RWPE1 (cell line): ENCODE measurements at regions not wholly inside any gene's neighbourhood (a gene's known extent, or its start where the extent isn't known, plus 50 kb on each side); places are given as distances from the start of the nearest gene placed in this dataset.
"Not testable (repeated sequence)": the region's sequence is repeated elsewhere in the genome, so short reads cannot be mapped to it uniquely, and the experiment has no call there.

Experiments used
- CTCF ChIA-PET: fragments of 350-600 bp; sonication (Branson Sonifier 250); formaldehyde crosslinking; extraction: SDS; loops from one replicate; lab custom pipeline; 2021; lab: Yijun Ruan, JAX
- POLR2A ChIA-PET: fragments of 400-600 bp; formaldehyde crosslinking; extraction: SDS; loops from one replicate; lab custom pipeline; 2020; ENCODE audit warnings: antibody characterized with exemption; ENCODE audit not compliant: low non-redundant PET; lab: Yijun Ruan, JAX
- DNase-seq: peaks from one replicate; pipeline ENCODE4 v3.0.0; 2012; ENCODE audit warnings: low spot score
- H3K27ac ChIP-seq: fragments of 450-650 bp; 2 replicates; pipeline ENCODE4 v1.5.1; 2017
- TF ChIP-seq, protein P1 (sequence below): fragments of 450-650 bp; conservative IDR thresholded peaks from 2 replicates; pipeline ENCODE4 v1.5.1; 2017; ENCODE audit warnings: low read depth, mild to moderate bottlenecking

DNA sequence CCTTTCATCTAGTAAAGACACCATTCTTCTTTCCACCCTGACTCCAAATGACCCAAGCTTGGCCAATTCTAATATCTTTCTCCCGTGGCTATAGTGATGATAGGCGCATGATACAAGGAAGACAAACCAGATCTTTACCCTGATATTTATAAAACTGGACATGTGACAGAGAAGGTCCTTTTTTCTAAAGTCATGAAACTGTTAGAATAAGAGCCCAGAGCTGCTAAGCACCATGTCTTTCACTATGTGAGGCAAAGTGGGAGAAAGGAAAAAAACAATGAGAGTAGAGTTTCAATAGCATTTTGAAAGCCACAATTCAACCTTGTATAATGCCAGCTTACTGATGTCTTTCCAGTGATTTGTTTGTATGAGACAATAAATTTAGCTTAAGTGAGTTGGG, 212.4 kb downstream of the RASSF9 start:
- POLR2A ChIA-PET, result no interaction called here
- no peak overlapping the region for H3K27ac ChIP-seq
- CTCF ChIA-PET, result no interaction called here
- TF ChIP-seq, protein P1, sequence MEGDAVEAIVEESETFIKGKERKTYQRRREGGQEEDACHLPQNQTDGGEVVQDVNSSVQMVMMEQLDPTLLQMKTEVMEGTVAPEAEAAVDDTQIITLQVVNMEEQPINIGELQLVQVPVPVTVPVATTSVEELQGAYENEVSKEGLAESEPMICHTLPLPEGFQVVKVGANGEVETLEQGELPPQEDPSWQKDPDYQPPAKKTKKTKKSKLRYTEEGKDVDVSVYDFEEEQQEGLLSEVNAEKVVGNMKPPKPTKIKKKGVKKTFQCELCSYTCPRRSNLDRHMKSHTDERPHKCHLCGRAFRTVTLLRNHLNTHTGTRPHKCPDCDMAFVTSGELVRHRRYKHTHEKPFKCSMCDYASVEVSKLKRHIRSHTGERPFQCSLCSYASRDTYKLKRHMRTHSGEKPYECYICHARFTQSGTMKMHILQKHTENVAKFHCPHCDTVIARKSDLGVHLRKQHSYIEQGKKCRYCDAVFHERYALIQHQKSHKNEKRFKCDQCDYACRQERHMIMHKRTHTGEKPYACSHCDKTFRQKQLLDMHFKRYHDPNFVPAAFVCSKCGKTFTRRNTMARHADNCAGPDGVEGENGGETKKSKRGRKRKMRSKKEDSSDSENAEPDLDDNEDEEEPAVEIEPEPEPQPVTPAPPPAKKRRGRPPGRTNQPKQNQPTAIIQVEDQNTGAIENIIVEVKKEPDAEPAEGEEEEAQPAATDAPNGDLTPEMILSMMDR, result no peak
- DNase-seq, result no peak

DNA sequence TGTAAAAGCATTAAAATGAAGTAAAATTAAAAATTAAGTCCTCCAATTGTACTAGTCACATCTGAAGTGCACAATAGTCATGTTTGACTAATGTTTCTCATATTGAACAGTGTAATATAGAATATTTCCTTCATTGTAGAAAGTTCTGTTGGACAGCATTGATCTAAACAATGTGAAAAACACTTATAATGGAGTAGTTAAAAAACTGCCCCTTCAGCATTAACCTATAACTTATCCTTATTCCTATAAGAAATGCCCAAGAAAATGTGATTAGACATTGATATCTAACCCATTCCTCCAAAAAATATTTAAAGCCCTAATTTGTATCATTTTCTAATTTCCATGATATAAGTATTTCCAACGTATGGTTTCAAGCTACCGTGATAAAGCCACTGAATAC, 210.7 kb downstream of the RASSF9 start:
- ChIA-PET CTCF (no interaction called here), POLR2A (no interaction called here)
- DNase-seq, result no peak
- TF ChIP-seq, protein P1, result no peak
- no peak overlapping the region for H3K27ac ChIP-seq

DNA sequence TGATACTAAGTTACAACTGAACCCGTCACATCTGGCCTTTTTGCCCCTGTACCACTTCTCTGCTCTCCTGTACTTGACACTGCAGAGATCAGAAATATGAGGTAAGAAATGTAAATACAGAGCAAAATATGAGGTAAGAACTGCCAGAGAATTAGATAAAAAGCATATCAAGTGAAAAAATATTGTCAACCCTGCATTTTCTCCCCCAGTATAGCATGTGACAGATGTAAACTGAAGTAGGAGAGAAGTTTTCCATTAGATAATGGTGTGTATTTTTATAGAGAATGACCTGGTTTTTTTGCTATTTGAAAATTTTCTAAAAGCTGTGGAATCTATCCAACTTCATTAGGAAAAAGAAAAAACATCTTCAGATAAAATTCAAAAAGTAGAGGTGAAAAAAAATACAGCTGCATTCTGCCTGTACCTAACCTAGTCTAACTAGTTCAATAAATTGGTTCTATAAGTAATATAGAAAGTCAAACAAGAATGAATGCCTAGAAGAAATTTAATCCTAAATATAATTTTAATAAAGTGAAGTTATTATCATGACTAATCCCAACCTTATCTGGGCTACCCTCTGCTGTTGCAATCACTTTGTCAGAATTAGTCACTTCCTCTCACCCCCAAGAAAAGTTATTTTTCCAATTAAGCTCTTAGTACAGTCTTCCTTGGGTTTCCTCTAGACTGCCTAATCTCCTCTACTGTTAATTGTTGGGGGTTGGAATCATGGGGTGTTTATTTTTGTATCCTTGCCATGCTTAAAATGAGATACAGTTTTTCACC, 210.0 kb downstream of the RASSF9 start:
- peak overlapping the region; percentile 62; the same call in 1 of the 2 replicates for H3K27ac ChIP-seq
- DNase-seq, result peak; percentile 88
- ChIA-PET POLR2A (no interaction called here), CTCF (interaction anchor here (0.6 to 1.0 kb wide), 3 partner anchors 9 to 215 kb away, joined by 3 read pairs; no protein-coding TSS in a partner anchor)
- TF ChIP-seq, protein P1, result no peak

DNA sequence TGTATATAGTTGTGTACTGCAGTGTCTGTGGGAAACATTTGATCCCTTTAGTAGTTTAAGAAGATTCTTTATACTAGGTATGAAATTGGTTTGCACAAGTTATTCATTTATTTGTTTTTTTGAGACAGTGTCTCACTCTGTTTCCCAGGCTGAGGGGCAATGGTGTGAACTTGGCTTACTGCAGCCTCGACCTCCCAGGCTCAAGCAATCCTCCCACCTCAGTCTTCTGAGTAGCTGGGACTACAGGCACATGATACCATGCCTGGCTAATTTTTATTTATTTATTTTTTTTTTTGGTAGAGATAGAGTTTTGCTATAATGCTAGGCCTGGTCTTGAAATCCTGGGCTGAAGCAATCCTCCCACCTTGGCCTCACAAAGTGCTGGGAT, 209.4 kb downstream of the RASSF9 start:
- CTCF ChIA-PET, result interaction anchor here (0.6 to 1.0 kb wide), 3 partner anchors 10 to 214 kb away, joined by 3 read pairs; no protein-coding TSS in a partner anchor
- DNase-seq, result no peak
- peak overlapping the region; percentile 62; the same call in 1 of the 2 replicates for H3K27ac ChIP-seq
- POLR2A ChIA-PET, result no interaction called here
- TF ChIP-seq, protein P1, result no peak

DNA sequence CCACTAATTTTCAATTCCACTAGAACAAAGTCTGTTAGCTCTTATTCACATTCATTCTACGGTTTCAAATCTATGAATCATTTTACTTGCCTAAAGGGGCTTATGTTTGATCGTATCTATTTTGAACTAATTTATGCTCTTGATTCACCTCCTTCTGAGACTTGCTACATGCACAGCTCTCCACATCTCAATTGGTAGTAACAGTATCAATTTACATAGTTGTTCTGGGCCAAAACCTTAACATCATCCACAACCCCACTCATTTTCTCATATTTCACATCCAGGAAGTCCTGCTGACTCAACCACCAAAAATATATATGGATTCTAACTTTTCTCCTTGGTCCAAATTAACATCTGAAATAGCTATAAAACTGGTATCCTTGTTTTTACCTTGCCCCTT, 208.6 kb downstream of the RASSF9 start:
- CTCF ChIA-PET, result no interaction called here
- H3K27ac ChIP-seq, result no peak overlapping the region
- DNase-seq, result peak; percentile 58
- TF ChIP-seq, protein P1, result no peak
- POLR2A ChIA-PET, result no interaction called here

DNA sequence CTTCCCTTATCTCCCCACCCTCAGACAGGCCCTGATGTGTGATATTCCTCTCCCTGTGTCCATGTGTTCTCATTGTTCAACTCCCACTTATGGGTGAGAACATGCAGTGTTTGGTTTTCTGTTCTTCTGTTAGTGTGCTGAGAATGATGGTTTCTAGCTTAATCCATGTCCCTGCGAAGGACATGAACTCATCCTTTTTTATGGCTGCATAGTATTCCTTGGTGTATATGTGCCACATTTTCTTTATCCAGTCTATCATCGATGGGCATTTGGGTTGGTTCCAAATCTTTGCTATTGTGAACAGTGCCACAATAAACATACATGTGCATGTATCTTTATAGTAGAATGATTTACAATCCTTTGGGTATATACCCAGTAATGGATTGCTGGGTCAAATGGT, 207.6 kb downstream of the RASSF9 start:
- CTCF ChIA-PET, result interaction anchor here (0.5 to 0.8 kb wide), 2 partner anchors 103 to 178 kb away, joined by 3 read pairs; no protein-coding TSS in a partner anchor
- DNase-seq, H3K27ac ChIP-seq: not testable (repeated sequence)

DNA sequence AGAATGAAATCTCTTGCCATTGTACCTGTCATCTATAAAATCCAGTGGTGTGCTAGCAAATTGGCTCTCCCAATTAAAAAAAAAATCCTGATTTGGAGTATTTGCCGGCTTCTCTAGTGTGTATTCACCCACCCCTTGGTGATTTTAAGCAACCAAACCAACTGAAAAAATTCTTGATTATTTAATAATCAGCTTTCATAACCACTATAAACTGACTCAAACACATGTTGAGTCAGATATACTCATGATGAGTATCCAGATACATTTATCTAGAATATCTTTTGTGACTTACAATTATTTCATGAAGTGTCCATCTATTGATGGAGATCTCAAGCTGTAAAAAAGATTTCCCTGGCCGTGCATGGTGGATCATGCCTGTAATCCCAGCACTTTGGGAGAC, 205.4 kb downstream of the RASSF9 start:
- TF ChIP-seq, protein P1, result no peak
- no peak for DNase-seq
- ChIA-PET CTCF (no interaction called here), POLR2A (no interaction called here)
- no peak overlapping the region for H3K27ac ChIP-seq

More for the DNA sequence above, 207.6 kb downstream of the RASSF9 start:
- POLR2A ChIA-PET, result not testable (repeated sequence)
